Fibroblast of upper back skin (primary cell): ENCODE measurements at regions not wholly inside any gene's neighbourhood (a gene's known extent, or its start where the extent isn't known, plus 50 kb on each side); places are given as distances from the start of the nearest gene placed in this dataset.
"Not testable (repeated sequence)": the region's sequence is repeated elsewhere in the genome, so short reads cannot be mapped to it uniquely, and the experiment has no call there.

Experiments
- DNase-seq: peaks from one replicate; pipeline ENCODE4 v3.0.0-alpha.2; 2013

GRCh38 chr5:154652746-154653417, 102.3 kb upstream of the LARP1 start:
- no peak for DNase-seq

- DNase-seq = not testable (repeated sequence)
Observed at GRCh38 chr5:154651795-154652194, 103.4 kb upstream of the LARP1 start.

- no peak for DNase-seq
Observed at GRCh38 chr5:154648706-154649105, 106.5 kb upstream of the LARP1 start.

- DNase-seq = no peak
Observed at GRCh38 chr5:154648229-154648628, 106.9 kb upstream of the LARP1 start.

GRCh38 chr5:154647761-154648145, 107.4 kb upstream of the LARP1 start:
- no peak for DNase-seq

- DNase-seq = no peak
Observed at GRCh38 chr5:154647114-154647760, 107.9 kb upstream of the LARP1 start.

- no peak for DNase-seq
Observed at GRCh38 chr5:154646745-154647113, 108.4 kb upstream of the LARP1 start.

GRCh38 chr5:154644745-154645411, 110.3 kb upstream of the LARP1 start:
- no peak for DNase-seq

GRCh38 chr5:154642499-154643245, 112.5 kb upstream of the LARP1 start:
- no peak for DNase-seq

GRCh38 chr5:154640213-154640831, 114.9 kb upstream of the LARP1 start:
- DNase-seq = not testable (repeated sequence)

GRCh38 chr5:154636786-154637185, 118.4 kb upstream of the LARP1 start:
- not testable (repeated sequence) for DNase-seq

- not testable (repeated sequence) for DNase-seq
Observed at GRCh38 chr5:154636271-154636670, 118.9 kb upstream of the LARP1 start.

- DNase-seq = not testable (repeated sequence)
Observed at GRCh38 chr5:154633744-154634143, 121.4 kb upstream of the LARP1 start.

- DNase-seq = no peak
Observed at GRCh38 chr5:154631141-154631540, 124.0 kb upstream of the LARP1 start.

- DNase-seq = no peak
Observed at GRCh38 chr5:154630410-154630809, 124.8 kb upstream of the LARP1 start.

- no peak for DNase-seq
Observed at GRCh38 chr5:154628685-154629084, 126.5 kb upstream of the LARP1 start.

- peak; percentile 26 for DNase-seq
Observed at GRCh38 chr5:154627698-154628678, 127.2 kb upstream of the LARP1 start.

- DNase-seq = no peak
Observed at GRCh38 chr5:154626876-154627557, 128.2 kb upstream of the LARP1 start.

- no peak for DNase-seq
Observed at GRCh38 chr5:154625031-154625430, 130.1 kb upstream of the LARP1 start.

- no peak for DNase-seq
Observed at GRCh38 chr5:154624341-154624740, 130.8 kb upstream of the LARP1 start.

- no peak for DNase-seq
Observed at GRCh38 chr5:154620411-154620810, 134.8 kb upstream of the LARP1 start.
